DOHH2 (cell line): ENCODE measurements at regions not wholly inside any gene's neighbourhood (a gene's known extent, or its start where the extent isn't known, plus 50 kb on each side); places are given as distances from the start of the nearest gene placed in this dataset.

Experiments used
- H3F3A ChIP-seq: fragments of 200-600 bp; sonication (generic), shearing (Covaris generic); 2 replicates; pipeline ENCODE4 v1.6.0; 2016; ENCODE audit warnings: antibody characterized with exemption, mild to moderate bottlenecking; ENCODE audit not compliant: control insufficient read depth, insufficient read depth
- H3K27ac ChIP-seq: fragments of 200-600 bp; sonication (generic); 2 replicates; pipeline ENCODE4 v1.5.1; 2014; ENCODE audit warnings: low read depth, mild to moderate bottlenecking, low read length, moderate library complexity
- H3K27me3 ChIP-seq: fragments of 200-600 bp; sonication (generic); 2 replicates; pipeline ENCODE4 v1.6.1; 2014; ENCODE audit warnings: mild to moderate bottlenecking, low read length, mixed read lengths; ENCODE audit not compliant: control insufficient read depth
- H3K36me3 ChIP-seq: fragments of 200-600 bp; sonication (generic); 2 replicates; pipeline ENCODE4 v1.6.1; 2014; ENCODE audit warnings: mild to moderate bottlenecking, low read length, moderate library complexity, mixed read lengths; ENCODE audit not compliant: control insufficient read depth
- H3K4me1 ChIP-seq: fragments of 200-600 bp; sonication (generic); 2 replicates; pipeline ENCODE4 v1.6.1; 2014; ENCODE audit warnings: mild to moderate bottlenecking, low read length, mixed read lengths; ENCODE audit not compliant: control insufficient read depth
- H3K4me2 ChIP-seq: fragments of 200-600 bp; sonication (generic); 2 replicates; pipeline ENCODE4 v1.6.0; 2014; ENCODE audit warnings: mild to moderate bottlenecking, low read length, moderate library complexity
- H3K4me3 ChIP-seq: fragments of 200-600 bp; sonication (generic); 2 replicates; pipeline ENCODE4 v1.5.1; 2014; ENCODE audit warnings: mild to moderate bottlenecking, low read length, mixed read lengths
- H3K79me2 ChIP-seq: fragments of 200-600 bp; sonication (generic); 2 replicates; pipeline ENCODE4 v1.6.1; 2014; ENCODE audit warnings: mild to moderate bottlenecking, low read length, mixed read lengths; ENCODE audit not compliant: control insufficient read depth
- H3K9me2 ChIP-seq: fragments of 200-600 bp; sonication (generic); replicated peaks from 2 replicates; pipeline ENCODE4 v1.6.1; 2014; ENCODE audit warnings: mild to moderate bottlenecking, low read length, mixed read lengths; ENCODE audit not compliant: control insufficient read depth
- H3K9me3 ChIP-seq: fragments of 200-600 bp; sonication (generic); 2 replicates; pipeline ENCODE4 v1.6.1; 2014; ENCODE audit warnings: antibody characterized with exemption, low read length, mixed read lengths; ENCODE audit not compliant: control insufficient read depth, insufficient read depth
- H4K20me1 ChIP-seq: fragments of 200-600 bp; sonication (generic); 2 replicates; pipeline ENCODE4 v1.6.0; 2014; ENCODE audit warnings: low read depth, mild to moderate bottlenecking, antibody characterized with exemption, low read length, moderate library complexity; ENCODE audit not compliant: control insufficient read depth, insufficient read depth
- EZH2phosphoT487 ChIP-seq: fragments of 200-600 bp; sonication (generic); IDR thresholded peaks from 2 replicates; pipeline ENCODE4 v1.6.1; 2017; ENCODE audit warnings: borderline replicate concordance, mild to moderate bottlenecking, antibody characterized with exemption, low read length, moderate library complexity, mixed read lengths
- TF ChIP-seq, protein P1 (sequence below): fragments of 200-600 bp; sonication (generic); IDR thresholded peaks from one replicate; pipeline ENCODE4 v1.5.1; 2014; ENCODE audit warnings: antibody characterized with exemption, mild to moderate bottlenecking, low read depth, low read length; ENCODE audit not compliant: poor library complexity, severe bottlenecking

DNA sequence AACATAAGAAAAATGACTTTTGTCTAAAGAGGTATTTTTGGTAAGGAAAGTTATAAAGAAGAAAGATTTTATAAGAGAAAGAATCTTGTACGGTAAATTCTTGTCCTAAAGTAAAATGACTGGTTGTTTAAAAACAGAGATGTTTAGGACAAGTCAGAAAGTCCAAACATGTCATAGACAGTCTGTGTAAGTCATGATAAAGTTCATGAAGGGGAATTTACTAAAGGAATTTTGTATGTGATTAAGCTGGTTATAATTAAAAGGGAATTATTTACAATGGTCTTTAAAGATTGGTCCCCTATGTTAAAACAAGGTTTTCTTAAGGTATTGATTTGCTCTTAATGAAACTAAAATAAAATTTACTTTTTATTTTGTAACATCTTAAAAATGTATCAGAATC lies 269.4 kb upstream of the CCDC196 start:
- Histone ChIP-seq H4K20me1 (no peaks in the 10 kb centered on the region), H3K27ac (no peak overlapping the region), H3K79me2 (no peaks in the 10 kb centered on the region), H3F3A (no peaks in the 10 kb centered on the region), H3K4me3 (no peak overlapping the region), H3K4me2 (no peak overlapping the region), H3K9me3 (peaks cover 17% of the 10 kb centered on the region), H3K36me3 (no peaks in the 10 kb centered on the region), H3K27me3 (no peaks in the 10 kb centered on the region), H3K9me2 (no peaks in the 10 kb centered on the region), H3K4me1 (no peaks in the 10 kb centered on the region)
- no peak for TF ChIP-seq EZH2phosphoT487
- TF ChIP-seq, protein P1, sequence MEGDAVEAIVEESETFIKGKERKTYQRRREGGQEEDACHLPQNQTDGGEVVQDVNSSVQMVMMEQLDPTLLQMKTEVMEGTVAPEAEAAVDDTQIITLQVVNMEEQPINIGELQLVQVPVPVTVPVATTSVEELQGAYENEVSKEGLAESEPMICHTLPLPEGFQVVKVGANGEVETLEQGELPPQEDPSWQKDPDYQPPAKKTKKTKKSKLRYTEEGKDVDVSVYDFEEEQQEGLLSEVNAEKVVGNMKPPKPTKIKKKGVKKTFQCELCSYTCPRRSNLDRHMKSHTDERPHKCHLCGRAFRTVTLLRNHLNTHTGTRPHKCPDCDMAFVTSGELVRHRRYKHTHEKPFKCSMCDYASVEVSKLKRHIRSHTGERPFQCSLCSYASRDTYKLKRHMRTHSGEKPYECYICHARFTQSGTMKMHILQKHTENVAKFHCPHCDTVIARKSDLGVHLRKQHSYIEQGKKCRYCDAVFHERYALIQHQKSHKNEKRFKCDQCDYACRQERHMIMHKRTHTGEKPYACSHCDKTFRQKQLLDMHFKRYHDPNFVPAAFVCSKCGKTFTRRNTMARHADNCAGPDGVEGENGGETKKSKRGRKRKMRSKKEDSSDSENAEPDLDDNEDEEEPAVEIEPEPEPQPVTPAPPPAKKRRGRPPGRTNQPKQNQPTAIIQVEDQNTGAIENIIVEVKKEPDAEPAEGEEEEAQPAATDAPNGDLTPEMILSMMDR, result no peak

- TF ChIP-seq EZH2phosphoT487, result no peak
- TF ChIP-seq, protein P1, result no peak
- Histone ChIP-seq H3K27ac (no peak overlapping the region), H3K36me3 (no peaks in the 10 kb centered on the region)
Observed at GRCh38 chr14:66219886-66220285, 266.3 kb upstream of the CCDC196 start.

DNA sequence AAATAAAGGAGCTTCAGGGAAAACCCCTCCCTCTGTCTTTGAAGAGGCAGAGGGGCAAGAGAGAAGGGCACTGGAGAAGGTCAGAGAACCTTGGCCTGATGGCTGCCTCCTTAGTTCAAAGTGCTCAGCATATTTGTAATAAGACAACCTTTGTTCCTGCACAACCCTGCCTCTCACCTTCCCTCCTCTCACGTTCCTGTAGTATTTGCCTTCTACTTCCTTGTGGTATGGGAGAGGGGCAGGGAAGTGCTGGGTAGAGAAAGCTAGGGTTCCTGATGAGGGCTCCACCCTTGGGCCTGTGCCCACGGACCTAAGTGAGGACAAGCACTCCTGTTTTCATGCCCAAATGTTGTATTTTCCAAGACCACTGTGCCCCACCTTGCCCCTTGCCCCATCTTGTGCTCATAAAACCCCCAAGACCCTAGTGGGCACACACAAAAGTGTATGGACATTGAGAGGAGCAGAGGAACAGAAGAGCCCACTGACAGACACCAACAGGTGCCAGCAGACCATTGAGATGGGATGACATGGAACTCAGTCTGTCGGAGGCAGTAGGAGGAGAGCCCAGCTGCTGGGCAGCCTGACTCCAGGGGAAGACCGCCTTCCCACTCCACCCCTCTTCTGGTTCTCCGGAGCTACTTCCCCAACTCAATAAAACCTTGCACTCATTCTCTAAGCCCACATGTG lies 261.5 kb upstream of the CCDC196 start:
- no peak overlapping the region for H3K27ac ChIP-seq
- no peaks in the 10 kb centered on the region; the same call in 1 of the 2 replicates for H3K9me3 ChIP-seq
- no peaks in the 10 kb centered on the region for H3K36me3 ChIP-seq
- H3K79me2 ChIP-seq, result no peaks in the 10 kb centered on the region
- H3K4me1 ChIP-seq, result no peaks in the 10 kb centered on the region
- H3K4me2 ChIP-seq, result no peak overlapping the region
- no peaks in the 10 kb centered on the region for H3K9me2 ChIP-seq
- H3K27me3 ChIP-seq, result no peaks in the 10 kb centered on the region
- no peaks in the 10 kb centered on the region for H4K20me1 ChIP-seq
- H3F3A ChIP-seq, result no peaks in the 10 kb centered on the region
- H3K4me3 ChIP-seq, result no peak overlapping the region
- TF ChIP-seq, protein P1, result no peak
- no peak for TF ChIP-seq EZH2phosphoT487

More at GRCh38 chr14:66219886-66220285, 266.3 kb upstream of the CCDC196 start:
- Histone ChIP-seq H4K20me1 (no peaks in the 10 kb centered on the region), H3K27me3 (no peaks in the 10 kb centered on the region), H3K4me3 (no peak overlapping the region), H3K9me3 (peaks cover 17% of the 10 kb centered on the region), H3K4me1 (no peaks in the 10 kb centered on the region), H3K9me2 (no peaks in the 10 kb centered on the region), H3K4me2 (no peak overlapping the region), H3K79me2 (no peaks in the 10 kb centered on the region), H3F3A (no peaks in the 10 kb centered on the region)
